GM18499 (cell line): ENCODE measurements at regions not wholly inside any gene's neighbourhood (a gene's known extent, or its start where the extent isn't known, plus 50 kb on each side); places are given as distances from the start of the nearest gene placed in this dataset.

Source experiments
- ATAC-seq: cut with Tn5 transposase; IDR thresholded peaks from one replicate; pipeline ENCODE4 v1.9.1; 2021; ENCODE audit warnings: moderate number of reproducible peaks; ENCODE audit not compliant: insufficient read depth, unreplicated experiment

DNA sequence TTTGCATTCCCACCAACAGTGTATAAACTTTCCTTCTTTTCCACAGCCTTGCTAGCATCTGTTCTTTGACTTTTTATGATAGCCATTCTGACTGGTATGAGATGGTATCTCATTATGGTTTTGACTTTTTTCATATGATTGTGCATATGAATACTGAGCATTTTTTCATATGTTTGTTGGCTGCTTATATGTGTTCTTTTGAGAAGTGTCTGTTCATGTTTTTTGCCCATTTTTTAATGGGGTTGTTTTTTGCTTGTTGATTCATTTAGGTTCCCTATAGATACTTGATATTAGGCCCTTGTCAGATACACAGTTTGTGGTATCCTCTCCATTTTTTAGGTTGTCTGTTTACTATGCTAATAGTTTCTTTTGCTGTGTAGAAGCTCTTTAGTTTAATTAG lies 185.8 kb upstream of the SPAG17 start:
- ATAC-seq, result no peak

DNA sequence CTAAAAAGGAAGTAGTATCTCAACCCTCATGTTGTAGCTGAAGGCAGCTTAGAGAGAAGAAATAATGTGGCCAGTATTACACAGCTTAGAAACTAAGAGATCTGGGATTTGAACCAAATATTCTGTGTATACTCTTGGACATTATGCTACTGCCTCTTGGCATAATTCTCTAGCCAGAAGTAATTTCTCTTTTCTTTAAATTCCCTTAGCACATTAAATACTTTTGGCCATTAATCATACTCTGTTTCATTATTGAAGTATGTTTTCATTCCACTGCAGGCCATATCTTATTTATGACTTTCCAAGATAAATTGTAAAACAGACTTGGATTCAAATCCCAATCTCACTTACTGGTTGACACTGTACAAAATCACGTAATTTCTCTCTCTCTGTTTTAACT lies 181.3 kb upstream of the SPAG17 start:
- no peak for ATAC-seq

DNA sequence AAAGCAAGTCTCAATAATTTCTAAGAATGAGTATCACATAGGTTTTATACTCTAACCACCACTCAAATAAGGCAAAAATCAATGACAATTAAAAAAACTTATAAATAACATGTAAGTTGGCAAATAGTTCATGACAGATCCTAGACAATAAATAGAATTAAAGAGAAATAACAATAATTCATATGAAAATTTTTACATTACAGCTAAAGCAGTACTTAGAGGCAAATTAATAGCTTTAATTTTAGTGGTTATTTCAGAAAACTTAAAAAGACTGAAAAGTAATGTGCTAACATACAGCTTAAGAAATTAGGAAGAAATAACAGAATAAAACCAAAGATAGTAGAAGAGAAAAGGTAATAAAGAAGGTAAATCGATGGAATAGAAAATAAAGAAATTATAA lies 179.9 kb upstream of the SPAG17 start:
- no peak for ATAC-seq

DNA sequence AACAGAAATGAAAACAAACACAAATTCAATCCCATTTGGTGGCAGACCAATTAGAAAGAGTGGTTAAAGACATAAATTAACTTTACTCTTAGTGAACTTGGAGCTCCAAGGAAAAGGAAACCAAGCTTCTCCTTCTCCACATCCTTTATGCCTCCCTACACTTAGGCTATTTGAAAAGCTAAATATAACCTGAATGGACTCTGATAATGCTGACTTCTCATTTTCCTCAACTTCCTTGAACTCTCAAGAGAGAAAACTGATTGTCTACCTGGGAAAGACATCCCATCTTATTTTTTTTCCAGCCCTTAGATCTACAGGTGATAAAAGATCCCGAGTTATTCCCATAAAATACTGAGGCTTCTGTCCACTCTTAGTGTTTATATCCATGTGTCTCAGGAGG lies 178.4 kb upstream of the SPAG17 start:
- no peak for ATAC-seq

DNA sequence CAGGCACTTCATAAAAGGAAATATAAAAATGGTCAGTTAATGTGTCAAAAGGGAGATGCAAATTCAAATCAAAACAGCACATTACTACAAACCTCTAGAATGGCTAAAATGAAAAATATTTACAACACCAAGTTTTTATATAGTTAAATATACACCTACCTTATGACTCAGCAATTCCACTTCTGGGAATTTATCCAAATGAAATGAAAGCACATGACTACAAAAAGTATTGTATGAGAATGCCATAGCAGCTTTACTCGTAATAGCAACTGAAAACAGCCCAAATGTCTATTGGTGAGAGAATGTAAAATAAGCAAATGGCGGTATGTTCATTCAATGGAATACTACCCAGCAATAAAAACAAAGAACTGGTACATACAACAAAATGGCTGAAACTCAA lies 175.8 kb upstream of the SPAG17 start:
- ATAC-seq, result no peak

DNA sequence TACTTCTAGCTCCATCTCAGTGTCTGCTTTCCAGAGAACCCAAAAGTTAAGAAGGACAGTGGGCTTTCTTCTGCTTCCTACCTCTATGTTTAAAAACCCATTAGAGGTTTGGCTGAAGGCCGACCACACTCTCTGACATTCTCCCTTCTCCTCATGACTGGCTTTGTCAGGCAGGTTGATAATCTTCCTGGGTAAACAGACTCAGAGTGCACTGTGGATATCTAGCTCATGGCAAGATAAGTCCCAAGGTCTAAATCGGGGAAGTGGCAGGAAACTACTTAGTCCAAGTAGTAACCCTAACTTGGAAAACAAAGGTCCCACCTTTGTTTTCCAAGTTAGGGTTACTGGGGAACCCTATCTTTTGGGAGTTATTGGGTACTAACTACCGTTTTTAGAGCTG lies 161.9 kb upstream of the SPAG17 start:
- no peak for ATAC-seq

DNA sequence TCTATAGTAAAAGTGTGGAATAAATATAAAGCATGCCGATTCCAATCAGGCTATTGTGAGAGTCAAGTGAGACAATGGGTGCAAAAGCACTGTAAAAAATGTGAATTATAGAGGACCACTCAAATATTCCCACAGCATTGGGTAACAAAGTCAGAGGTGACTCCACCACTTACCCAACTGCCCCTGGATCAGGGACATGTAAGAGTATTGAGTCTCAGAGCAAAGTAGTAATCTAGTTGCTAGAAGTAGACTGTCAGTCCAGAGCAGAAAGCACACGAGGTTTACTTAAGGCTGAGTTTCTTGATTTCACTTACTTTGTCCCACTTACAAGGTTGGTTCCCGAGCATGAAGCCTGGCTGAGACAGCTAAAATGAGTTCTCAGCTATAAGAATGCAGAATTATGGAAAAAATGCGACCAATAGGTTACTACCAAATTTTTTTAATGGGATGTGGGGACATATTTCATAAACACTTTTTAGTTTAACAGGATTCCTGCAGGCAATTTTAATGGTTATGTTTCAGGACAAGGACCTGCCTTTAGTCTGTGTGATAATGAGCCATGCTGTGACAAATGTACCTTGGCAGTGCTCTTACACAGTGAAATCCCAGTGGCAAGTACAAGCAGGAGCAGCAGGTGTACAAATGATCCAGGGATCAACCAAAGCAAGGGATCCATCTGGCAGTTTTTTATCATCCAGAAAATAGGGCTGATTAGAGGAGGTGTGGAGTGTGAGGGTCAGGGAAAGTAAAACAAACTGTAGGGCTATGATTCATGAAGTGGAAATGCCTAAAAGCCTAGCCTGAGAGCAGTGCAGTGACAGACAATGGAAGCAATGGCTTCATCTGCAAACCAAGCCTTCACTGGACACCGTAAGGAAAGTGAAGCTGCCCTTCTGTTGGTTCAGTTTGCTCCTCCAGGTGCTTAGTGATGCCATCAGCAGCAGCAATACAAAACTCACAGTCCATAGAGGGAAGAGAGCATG lies 156.2 kb upstream of the SPAG17 start:
- ATAC-seq, result no peak

DNA sequence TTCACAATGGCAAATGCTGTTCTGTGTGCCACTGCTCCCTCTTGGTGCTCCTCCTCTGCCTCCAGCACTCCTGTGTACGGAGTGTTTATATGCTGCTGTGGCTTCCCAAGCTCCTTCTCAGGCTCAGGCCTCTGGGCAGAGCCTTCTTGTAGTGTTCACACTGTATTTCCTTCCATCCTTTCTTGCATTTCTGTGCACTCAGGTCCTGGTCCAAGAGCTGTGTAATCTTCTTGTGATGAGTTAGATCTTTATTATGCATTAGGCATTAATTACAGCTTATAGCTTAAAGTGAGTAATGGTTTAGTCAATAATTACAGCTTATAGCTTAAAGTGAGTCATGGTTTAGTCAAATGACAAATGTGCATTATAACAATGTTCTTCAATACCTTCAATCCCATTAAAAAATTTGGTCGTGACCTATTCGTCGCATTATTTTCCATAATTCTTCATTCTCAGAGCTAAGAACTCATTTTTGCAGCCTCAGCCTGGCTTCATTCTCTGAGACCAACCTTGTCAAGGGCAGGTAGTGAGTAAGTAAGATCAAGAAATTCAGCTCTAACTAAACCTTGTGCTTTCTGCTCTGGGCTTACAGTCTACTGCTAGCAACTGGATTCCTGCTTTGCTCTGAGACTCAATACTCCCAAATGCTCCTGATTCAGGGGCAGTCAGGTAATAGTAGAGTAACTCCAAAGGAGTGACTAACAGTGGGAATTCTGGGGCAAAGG lies 154.5 kb upstream of the SPAG17 start:
- no peak for ATAC-seq

DNA sequence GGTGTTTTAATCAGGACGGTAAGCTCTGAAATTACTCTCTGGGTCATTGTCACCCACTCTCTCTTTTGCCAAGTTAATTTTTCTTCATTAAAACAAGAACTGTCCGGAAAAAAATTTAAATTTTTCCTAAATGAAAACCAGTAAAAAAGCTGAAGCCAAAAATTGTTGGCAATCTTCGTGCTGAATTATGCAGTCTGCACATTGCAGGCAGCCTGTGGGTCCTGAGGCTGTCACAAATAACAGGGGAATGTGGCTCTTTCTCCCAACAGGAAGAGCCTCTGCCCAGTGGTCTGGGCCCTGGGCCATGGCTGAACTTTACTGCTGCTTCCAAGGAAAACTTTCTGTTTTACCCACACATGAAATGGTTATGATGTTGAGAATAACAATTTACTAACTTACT lies 153.9 kb upstream of the SPAG17 start:
- ATAC-seq, result no peak

DNA sequence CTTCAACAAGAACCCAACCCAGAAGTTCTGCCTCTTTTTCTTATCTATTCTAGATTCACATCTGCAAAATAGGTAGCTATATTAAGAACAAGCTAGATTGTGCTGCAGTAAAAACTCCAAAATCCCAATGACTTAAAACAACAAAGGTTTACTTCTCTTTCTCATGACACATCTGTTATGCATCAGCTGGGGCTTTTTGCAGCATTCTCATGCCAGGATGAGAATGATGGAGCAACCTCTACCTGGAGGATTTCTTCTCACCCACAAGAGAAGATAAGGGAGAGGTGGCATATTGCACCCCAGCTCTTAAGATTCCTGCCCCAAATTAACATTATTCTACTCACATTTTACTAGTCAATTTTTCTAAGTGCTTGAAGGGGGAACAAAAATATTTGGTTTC lies 152.3 kb upstream of the SPAG17 start:
- no peak for ATAC-seq

DNA sequence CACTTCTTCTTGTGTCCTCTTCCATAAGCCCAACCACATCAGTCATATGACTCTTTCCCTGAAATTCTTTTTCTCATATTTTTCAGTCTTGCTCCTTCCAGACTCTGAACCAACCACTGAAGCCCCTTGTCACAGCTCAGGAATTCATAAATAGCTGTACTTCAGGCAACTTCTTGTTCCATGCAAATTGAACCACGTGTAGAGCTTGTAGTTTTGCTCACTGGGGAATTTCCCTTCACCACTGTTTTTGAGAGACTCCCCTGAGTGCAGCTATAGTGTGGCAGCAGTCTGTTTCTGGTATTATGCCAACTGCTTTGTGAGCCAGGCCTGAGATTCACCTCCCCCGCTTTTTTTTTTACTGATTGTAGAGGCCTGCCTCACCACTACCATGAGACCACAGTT lies 150.3 kb upstream of the SPAG17 start:
- ATAC-seq, result peak; percentile 97

DNA sequence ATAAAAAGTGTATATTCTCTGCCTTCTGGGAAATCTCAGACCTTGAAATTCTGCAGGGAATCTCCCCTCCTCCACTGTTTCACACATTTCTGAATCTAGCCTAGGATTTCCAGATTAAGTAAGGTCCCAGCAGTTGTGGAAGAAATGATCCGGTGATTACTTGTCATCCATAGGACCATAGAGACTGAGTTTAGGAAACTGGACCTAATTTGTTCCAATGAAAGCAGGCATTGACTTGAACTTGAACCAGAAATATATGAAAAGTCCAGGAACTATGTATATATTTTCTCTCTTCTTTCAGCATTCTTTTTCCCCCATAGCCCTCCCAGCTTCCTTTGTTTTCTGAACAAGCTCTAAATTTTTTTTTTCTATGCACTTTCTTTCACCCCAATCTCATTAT lies 149.5 kb upstream of the SPAG17 start:
- no peak for ATAC-seq

DNA sequence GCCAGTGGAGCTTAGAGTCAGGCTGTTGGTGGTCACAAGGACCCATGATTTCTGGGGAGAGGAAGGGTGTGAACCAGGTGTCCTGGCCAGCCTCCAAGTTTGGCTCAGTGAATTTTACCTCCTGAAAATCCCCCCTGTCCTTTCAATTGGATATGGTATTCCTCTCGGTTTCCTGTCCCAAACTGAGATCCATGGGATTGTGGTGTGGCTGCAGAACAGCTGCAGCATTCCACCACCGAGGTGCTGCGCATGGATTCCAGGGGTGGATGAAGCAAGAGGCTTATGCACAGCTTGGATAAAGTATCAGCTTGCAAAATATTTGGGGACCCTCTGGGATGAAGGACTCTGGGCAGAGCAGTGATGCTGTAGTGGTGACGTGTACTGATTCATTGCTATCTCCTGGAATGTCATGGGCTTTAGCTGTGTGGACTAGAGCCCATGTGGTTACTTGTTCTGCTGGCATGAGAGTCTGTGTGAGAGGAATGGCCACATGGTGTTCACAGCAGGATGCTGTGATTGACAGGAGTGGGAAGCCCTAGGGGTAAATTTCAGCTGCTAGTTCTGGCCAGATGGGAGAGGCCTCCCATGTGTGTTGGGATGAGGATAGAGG lies 148.7 kb upstream of the SPAG17 start:
- ATAC-seq, result no peak

DNA sequence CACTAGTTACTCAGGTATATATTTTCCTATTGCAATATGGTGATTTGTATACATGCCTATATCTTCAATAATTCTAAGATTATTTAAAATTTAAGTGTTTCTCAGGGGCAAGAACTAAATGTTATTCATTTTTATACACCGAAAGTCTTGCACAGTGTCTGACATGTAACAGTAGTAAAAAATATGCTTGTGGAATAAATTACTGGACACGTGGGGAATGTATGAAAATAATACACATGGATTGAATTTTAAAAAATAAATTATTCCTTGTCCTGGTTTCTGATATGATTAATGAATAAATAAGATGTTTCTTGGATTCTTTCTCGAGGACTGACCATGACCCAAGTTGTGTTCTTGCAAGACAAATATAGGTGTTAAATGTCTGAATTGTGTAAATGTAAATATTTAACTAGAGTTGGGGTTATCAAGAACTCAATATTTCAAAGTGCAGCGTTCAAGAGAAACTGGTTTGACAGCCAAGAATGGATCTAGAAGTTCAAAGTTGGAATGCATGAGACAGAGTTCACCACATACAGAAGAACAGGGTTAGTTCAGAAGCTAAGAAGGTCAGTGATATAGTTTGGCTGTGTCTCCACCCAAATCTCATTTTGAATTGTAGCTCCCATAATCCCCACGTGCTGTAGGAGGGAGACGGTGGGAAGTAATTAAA lies 142.1 kb upstream of the SPAG17 start:
- no peak for ATAC-seq

DNA sequence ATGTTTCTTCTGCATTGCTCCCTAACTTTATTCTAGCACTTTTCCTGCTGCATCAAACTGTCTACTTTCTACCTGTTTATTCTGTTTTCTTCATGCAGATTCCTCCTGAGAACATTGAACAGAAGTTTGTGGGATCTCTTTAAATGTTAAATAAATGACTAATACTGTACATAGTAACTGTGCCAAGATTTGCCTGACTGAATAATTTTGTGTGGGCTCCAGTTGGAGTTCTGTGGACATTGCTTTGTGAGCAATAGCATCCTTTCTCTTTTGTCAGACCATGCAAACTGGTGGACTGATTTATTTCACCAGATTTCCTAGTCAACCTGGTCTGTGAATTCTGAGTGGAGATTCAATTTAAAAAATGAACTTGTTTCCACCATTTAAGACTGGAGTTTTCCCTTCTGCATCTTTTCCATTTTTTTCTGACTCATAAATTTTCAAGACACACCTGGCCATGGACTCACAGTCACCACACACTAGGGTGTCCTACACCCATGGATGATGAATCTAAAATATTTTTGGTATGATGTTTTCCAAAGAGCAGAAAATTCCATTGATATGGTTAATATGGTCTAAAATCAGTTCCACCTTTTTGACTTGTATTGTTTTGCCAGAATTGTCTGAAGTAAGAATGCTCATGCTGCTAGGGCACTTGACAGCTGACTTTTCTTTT lies 140.7 kb upstream of the SPAG17 start:
- no peak for ATAC-seq

DNA sequence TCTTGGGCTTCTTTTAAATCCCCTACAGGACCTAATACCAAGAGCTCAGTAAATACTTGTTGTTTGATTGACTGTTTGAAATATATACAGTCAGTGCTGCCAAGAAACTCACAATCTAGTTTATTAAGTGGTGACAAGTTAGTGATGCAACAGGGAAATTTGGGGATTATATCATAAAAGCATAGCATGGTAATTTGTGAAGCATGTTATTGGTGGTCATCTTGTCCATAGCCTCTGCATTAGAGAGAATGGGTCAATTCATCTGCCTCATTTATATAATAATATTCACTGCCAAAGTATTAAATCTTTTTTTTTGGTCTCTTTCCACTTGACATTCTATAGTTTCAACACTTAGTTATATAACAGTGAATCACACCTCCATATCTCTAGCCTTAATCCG lies 138.2 kb upstream of the SPAG17 start:
- ATAC-seq, result no peak

DNA sequence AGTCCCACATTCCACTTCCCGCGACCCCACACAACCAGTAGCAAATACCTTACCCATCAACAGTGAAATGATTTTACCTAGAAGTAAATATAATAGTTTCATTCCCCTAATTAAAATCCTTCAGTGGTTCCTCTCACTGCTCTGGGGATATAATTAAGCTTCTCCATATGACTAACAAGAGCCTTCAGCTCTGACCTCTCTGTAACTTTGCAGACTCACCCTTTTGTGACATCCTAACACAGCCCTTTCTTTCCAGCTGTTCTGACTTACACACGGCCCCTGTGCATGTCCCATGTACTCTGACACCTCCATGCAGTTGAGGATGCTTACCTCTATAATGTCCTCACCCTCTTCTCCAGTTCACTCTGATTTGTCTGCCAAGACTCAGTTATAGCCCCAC lies 137.3 kb upstream of the SPAG17 start:
- ATAC-seq, result no peak

DNA sequence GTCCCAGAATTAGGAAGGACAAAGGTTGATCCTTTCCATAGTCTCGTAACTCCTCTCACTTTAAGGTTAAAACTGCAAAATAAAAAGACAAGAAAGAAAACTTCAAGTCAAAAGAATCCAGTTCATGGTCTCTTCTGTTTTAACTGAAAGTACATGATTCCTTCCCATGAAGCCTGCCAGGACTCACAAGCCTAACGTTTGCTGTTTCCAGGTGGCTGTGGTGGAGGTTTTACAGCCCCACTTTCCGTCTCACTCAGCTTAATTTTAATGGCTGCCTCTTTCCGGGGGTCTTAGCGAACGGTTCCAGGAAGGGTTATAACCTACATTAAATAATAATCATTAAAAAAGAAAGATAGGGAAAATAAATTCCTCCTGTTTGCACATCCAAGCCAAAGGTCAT lies 136.8 kb upstream of the SPAG17 start:
- no peak for ATAC-seq

DNA sequence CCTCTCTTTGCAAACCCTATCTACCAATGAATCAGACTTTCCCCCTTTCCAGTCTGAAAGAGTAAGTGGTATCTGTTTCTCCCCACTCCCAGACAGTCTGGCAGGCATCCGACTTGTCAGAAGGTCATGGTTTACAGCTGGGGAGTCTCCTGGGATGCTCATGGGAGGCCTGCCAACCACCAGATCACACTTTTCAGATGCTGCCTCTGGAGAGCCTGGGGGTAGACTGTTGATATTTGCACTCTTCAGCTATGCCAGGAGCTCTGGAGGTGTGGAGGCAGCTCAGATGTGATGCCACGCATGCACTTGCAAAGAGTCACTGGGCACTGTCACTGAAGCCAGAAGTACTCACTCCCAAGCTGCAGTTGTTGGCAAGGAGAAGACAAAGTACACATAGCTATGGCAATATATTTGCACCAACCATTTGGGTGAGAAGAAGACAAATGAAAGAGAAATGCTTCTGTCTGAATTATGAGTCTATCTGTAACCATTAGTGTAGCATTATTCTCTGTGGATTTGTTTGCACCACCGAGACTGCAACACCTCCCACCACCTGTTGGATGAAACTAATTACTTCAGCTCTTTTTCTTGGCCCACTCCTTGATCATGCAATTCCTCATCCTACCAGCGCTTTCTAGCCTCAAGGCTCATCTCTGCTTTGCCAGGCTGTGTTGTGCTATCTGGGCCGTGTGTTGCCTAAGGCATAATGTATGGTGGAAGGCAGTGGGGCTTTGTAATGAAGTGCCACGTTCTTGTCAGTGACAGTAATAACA lies 133.0 kb upstream of the SPAG17 start:
- no peak for ATAC-seq
